Stimulated activated CD4-positive, alpha-beta T cell treated with anti-CD3 and anti-CD28 coated beads, Interleukin-1b, Interleukin-23, amount 100 ng/mL, for 4 hours (primary cell): ENCODE measurements at regions not wholly inside any gene's neighbourhood (a gene's known extent, or its start where the extent isn't known, plus 50 kb on each side); places are given as distances from the start of the nearest gene placed in this dataset.

Experiments
- DNase-seq, 2 donors: peaks; one replicate each; pipeline ENCODE4 v3.0.0-alpha.2; 2020; ENCODE audit warnings: low read depth in 2 of 2

DNA sequence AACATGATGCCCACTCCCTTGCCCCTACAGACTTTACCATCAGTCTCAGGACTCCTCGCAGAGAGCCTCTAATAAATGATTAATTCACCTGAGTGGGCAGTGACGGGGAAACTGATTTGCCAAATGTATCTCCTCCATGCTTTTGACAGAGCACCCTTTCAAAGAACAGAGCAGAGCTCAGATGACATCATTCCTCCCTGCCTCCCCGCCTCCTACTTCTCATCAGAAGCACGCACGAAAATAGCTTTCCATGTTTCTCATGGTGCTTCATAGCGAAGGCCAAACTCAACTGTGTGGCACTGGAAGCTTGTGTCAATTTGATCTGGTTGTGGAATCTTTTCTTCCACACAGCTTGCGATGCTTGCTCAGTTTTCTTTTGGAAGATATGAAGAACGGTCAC, 442.5 kb downstream of the RPS24 start:
- no peak for DNase-seq

DNA sequence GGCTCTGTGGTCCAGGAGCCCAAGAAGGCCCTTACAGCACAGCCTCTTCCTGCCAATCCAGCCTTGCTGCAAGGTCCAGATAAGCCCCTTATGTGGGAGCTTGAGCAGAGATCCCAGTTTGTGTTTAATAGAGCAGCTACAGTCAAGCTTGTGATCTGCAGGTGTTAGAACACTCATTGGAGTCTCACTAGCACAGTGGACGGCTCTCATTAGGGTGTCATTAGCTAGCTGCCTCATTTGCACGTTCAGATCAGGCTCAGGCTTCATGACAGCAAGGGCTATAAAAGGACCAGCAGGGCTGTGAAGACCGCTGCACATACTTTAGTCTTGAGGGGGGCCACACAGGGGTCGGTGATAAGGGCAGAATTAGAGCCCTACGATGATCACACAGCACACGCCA, 443.2 kb downstream of the RPS24 start:
- no peak for DNase-seq

DNA sequence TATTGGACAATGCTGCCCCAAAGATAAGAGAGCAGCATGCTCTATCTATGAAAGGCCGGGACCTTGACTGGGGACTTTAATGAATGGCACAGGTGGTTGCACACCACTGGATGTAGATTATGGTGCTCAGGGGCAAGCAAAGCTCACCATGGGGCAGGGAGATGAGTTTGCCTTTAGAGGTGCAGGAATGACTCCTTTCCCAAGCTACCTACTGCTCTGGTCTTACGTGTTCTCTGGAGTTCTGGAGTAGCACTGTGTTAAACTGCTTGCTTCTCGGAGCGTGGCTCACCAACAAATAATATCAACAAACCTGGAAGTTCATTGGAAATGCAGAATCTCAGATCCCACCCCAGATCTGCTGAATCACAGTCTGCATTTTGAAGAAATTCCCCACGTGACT, 445.3 kb downstream of the RPS24 start:
- no peak for DNase-seq

DNA sequence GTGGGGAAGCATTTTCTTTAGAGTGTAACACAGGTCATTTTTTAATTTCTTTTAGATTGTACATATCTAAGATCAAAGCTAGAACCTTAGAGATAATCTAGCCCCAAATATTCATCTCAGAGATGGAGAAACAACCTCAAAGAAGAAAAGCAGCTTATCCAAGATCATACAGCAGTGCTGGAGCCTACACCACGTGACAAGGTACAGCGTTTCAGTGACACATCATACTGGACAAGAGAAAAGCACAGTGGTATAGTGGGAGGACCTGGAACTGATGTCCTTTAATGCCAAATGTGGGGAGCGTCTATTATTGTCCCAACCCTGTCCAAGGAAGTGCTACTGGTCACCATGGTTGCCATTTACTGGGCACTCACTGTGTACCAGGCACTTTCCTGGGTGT, 445.8 kb downstream of the RPS24 start:
- no peak for DNase-seq

DNA sequence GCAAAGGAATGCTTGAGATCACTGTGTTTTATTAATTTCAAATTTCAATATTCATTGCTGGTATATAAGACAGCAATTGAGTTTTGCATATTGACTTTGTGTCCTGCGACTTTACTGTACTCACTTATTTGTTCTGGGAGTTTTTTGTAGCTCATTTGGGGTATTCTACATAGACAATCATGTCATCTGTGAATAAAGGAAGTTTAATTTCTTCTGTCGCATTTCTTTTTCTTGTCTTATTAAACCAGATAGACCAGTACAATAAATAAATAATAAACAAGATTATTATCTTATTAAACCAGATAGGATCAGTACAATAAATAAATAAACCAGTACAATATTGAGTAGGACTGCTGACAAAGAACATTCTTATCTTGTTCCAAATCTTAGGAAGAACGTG, 448.2 kb downstream of the RPS24 start:
- no peak for DNase-seq

DNA sequence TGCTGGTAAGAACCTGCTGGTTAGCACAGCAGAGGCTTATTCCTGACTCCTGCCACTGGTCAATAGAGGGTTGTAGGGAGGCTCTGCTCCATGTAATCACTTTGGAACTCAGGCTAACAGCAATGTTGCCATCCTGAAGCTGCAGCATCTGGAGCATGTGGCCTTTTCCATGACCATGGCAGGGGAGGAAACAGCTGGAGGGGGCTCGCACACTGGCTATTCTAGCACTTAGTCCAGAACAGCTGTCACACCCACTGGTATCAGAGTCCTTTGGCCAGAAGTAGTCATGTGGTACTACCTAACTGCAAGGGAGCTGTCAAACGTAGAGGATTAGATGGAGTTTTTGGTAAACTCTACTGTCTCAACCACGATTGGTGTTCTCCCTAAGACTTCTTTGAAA, 450.0 kb downstream of the RPS24 start:
- DNase-seq, result no peak

DNA sequence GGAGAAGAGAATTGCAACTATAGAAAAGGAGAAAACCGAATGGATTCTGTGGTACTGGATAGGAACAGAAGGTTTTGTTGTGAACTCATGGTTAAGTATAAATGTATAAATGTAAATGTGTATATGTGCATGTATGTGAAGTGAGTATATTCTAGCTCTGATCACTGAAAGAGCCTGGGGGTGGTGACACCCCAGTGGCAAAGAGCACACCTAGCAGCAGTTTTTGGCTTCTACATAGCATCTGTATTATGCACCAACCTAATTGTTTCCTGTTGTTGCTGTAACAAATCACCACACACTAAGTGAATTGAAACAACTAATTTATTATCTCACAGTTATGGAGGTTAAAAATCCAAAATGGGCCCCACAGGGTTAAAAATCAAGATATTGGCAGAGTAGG, 455.4 kb downstream of the RPS24 start:
- no peak for DNase-seq

DNA sequence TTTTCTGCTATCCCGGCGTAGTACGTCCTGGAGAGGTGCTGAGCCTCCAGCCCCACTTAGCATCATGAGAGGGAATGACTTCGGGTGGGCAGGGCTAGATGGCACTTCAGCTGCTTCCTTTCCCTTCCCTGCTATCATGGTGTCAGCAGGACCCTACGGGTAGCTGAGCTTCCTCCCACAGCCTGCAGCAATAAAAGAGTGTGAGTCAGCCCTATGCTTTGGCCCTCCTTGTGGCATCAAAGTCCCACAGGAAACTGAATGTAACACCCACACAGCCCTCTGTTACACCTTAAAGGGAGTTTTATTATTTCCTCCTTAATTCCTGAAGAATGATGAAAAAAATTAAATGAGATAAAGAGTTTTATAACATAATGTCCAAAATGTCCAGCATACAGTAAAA, 458.1 kb downstream of the RPS24 start:
- DNase-seq, result no peak

DNA sequence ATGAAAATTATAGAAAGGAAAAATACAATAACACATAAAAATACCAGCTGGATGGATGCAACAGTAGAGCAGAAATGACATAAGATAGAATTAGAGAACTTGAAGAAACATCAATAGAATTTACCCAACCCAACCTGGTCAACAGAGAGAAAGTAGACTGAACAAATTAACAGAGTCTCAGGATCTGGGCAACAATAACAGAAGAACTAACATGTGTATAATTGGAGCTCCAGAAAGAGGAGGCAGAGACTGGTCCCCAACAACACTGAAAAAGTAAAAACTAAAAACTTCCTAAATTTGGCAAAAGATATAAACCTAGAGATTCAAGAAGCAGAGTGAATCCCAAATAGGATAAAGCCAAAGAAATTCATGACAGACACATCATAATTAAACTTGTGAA, 458.8 kb downstream of the RPS24 start:
- no peak for DNase-seq

DNA sequence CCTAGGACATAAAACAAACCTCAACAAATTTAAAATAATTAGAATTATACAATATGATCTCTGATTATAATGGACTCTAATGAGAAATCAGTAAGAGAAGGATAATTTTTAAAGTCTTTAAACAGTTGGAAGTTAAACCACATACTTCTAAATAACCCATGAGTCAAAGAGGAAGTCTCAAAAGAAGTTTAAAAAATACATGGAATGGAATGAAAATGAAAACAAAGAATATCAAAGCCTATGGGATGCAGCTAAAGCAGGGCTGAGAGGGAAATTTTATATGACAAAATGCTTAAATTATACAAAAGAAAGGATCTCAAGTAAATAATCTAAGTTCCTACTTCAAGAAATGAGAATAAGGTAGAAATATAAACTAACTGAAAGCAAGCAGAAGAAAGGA, 460.5 kb downstream of the RPS24 start:
- no peak for DNase-seq

DNA sequence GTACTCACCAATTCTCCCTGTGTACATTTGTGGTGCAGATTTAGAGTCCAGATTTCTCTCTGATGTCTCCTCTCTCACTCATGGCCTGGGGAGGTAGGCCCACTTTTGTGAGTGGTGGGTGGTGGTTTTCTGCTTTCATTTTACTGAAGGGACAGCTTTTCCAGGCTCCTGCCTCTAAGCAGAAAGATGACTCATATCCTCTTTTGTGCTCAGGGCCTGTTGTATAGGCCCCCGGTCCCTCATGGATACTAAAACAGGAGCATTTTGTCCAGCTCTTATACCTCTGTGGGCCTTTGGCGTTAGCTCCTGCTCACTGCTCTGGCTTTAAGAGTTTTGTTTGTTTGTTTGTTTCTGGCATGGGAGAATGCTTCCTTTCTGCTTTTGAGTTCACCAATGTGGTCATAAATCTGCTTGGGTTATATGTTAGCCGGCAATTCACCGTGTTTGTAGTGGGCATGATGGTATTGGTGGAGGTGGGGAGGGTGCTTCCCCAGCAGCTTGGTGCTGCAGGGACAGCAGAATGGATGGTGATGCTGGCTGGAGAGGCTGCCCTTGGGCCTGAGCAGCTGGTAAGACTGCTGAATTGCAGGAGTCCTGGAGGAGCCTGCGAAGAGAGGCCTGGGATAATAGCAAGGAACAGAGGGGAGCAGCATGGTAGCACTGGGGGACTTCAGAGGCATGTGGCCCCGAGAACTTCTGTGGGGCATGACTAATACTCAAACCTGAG, 468.7 kb downstream of the RPS24 start:
- no peak for DNase-seq

DNA sequence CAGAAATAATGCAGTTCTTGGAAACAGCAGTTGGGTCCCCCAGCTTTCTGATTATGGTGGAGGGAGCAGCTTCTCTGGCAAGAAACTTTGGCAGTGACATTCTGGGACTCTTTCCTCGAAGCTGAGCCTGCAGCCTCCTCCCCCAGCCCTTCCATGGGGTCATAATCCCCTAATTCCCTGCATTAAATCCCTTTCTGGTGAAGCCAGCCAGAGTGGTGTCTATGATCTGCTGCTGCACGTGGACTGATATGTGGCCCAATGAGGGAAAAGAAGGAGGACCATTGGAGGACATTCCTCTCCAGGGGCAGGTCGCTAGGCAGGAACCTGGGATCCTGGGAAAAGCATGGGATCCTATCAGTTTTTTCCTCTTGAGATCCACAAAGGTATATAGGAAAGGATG, 470.5 kb downstream of the RPS24 start:
- DNase-seq, result no peak

DNA sequence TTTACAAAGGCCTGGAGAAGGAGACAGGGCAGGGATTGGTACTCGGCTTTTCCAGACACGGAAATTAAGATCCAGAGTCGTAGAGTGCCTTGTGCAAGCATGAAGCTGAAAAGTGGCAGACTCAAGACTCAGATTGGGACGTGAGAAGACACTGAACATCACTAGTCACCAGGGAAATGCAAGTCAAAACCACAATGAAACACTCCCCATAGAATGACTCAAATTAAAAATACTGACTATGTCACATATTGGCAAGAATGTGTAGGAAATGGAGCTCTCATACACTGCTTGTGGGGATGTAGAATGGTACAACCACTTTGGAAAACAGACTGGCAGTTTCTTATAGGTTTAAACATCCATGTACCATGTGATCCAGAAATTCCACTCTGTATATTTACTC, 472.0 kb downstream of the RPS24 start:
- DNase-seq, result no peak

DNA sequence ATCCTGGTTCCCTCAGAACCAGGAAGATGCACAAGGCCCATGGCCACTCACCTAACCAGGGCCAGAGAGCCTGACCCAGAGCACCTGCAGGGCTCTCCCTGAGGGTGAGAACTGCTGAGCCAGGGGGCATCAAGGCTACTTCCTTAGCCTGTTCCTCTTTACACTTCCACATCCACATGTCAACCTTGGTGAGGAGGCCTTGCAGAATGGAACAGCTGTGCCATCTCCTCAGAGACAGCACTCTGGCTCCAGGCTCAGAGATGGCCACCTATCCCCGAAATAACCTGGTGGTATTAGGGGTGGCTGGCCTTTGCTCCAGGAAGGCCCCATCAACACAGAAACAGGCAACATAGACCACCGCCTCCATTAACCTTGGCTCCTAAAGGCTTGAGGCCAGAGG, 473.0 kb downstream of the RPS24 start:
- no peak for DNase-seq

DNA sequence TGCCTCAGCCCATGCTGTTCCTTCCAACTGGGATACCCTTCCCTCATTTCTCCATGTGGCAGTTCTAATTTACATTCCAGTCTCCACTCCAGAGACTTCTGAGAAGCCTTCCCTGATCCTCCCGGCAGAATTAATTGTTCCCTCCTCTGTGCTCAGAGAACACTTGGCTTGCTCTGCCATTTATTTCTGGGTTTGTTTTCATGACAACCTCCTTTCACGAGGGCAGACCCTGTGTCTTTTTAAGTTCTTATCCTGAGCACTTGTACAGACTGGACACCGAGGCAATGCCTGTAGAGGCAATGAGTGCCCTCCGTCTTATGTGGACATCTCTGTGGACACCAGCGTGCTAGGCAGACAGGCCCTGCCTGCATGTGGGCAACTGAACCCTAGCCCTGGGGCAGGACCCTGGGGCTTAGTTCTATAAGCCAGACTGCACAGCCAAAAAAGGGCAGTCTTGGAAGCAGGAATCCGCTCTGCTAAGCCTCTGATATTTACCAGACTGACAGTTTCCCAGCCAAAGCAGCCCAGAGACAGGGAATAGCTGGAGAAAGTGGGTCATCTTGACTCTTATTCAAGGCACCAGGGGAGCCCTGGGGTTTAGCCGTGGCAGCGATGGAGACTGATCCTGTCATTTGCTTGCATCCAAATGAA, 474.0 kb downstream of the RPS24 start:
- no peak for DNase-seq

DNA sequence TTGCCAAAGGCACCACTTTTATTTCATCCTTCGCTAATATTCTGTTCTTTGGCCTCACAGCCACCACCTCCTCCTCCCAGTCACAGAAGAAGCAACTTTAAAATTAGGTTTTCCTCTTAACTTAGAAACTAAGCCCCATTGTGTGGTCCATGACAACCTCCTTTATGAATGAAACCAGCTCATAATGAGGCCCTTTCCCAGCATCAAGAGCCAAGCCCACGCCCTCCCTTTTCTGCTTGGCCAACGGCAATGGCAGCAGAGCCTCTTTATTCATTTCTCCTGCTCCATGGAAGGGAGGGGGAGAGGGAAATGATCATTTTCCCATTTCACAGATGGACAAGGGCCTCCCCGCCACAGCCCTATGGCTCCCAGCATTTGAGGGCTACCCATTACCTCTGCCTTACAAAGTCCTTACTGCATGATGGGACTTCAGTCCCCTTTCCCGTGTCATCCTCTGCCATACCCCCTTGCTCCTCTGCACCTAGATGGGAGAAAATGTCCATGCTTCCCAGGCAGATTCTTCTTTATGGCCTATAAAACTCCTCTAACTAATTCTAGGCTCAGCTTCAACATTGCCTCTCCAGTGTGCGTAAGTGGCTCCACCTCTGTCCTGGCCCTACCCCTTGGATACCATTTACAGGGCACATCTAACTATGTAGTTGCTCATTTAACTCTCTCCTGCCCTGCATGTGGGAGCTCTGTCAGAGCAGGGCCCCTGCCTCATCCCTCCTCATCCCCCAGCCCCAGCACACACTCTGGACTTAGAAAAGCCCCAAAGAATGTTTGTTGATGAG, 475.5 kb downstream of the RPS24 start:
- no peak for DNase-seq

DNA sequence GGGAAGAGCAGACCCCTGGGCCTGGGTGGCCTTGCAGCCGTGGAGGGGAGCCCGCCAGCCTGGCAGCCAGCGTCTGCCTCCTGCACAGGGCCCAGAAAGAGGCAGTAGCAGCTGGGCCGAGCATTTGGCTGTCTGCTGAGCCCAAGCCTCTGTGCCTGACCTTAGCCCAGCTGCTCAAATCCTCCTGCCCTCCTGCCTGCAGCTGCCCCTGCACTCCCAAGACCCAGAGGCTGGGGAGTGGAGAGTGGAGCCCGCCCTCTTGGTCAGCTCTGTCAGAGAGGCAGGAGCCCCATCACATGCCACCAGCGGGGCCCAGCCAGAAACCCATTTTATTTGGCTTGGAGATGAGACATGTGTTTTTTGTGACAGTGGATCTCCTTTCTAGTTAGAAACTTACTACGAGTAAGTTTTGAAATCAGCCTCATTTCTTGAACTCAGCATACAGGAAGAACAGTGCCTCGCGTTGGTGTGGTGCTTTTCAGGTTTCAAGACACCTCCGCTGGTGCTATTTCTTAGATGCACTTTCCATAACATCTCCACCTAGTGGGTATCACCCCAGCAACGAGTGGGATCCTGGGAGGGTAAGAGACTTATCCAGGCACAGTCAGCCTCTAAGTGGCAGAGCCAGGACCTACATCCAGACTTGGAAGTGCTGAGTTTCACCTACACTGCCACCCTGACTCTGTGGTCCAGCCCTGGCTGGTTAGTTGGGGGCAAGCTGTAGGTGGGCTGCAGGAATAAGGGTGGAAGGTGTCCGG, 477.1 kb downstream of the RPS24 start:
- DNase-seq, result no peak

DNA sequence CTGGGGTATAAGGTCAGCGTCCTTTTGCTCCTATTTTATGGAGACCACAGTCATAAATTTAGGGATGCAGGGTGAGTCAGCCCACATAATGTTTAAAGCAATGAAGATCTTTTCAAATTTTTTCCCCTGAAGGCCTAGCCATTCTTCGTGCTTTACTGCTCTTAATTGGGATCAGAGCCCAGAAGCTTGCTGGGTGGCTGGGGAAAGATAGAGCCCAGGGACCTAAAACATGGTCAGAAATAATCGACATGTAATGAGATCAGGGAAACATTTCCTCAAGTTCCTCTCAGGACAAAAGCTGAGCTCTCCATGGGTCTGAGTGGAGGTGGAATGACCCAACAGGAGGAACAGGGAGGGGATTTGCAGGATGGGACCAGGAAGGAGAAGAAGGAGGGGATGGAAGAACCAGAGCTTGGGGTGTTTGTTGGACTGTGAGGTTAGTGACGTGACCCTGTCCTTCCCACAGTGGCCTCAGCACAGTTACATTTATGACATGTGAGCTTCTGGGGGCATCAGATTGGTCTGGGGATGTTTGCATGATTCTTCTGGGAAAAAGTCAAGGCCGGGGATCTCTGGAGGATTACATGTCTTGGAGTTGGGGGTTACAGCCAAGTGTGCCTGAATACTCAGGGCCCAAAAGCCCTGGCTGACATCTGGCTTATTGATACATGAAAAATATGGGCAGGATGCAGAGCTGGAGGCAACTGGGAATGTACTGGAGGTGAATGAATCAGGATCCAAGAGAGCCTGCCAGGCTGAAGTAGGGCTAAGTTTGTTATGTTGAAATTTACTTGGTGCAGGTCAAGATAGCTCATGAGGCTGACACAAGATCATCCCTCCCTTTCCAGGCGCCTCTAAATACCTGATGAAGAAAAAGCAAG, 477.9 kb downstream of the RPS24 start:
- no peak for DNase-seq

DNA sequence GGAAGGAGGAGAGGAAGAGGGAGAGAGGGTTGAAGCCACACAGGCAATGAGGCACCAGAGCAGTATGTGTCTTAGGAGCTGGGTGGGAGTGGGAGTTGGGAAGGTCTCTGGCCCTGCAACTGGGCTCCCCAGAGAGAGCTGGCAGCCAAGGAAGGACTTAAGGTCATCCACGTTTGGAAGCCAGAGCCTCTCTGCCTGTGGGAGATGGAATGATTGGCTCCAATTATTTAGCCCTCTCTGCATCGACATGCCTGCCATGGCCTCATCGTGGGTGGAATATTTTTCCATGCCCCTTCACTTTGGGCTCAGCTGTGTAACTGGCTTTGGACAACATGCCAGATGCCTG, 478.5 kb downstream of the RPS24 start:
- DNase-seq, result no peak

DNA sequence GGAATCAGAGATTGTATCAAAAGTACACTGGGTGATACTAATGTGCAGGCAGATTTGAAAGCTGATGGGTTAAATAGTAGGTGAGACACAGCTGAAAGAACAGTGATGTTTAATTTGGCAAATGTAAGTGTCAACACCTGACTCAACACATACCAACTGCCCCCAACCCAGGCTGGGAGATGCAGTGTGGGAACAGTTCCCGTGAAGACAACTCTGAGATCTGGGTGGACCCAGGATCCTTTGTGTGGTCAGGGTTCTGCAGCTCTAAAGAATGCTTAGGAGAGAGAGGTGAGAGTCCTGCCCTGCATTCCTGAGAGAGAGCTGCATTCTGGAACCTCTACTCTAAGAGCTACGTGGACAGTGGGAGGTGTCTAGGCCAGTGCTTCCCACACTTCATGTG, 479.7 kb downstream of the RPS24 start:
- DNase-seq, result no peak

DNA sequence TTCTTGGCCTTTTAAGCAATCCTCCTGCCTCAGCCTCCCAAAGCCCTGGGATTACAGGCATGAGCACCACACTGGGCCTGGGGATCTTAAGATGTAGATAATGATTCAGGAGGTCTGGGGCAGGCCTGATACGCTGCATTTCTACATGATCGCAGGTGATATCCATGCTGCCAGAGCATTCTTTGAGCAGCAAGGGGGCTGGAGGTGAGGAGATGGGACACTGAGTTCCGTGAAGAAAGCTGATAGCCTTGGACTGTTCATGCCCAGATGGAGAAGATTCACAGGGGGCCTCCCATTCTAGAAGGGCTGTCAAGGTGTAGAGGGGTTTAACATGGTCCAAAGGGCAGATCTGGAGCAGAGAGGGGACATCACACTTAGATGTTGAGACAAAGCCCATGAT, 480.3 kb downstream of the RPS24 start:
- no peak for DNase-seq
